SH-SY5Y (cell line): ENCODE measurements at regions not wholly inside any gene's neighbourhood (a gene's known extent, or its start where the extent isn't known, plus 50 kb on each side); places are given as distances from the start of the nearest gene placed in this dataset.

Experiments used
- GATA2 ChIP-seq: IDR thresholded peaks from 2 replicates; pipeline ENCODE4 v1.6.1; 2011; ENCODE audit warnings: mild to moderate bottlenecking, low read depth, low read length
- GATA3 ChIP-seq: IDR thresholded peaks from 2 replicates; pipeline ENCODE4 v1.6.1; 2011; ENCODE audit warnings: low read depth, mild to moderate bottlenecking, low read length, moderate library complexity

GRCh38 chr9:18229992-18230676 lies 243.8 kb upstream of the ADAMTSL1 start:
- TF ChIP-seq GATA3, result no peak
- no peak for TF ChIP-seq GATA2
